GM23248 (cell line): ENCODE measurements at regions not wholly inside any gene's neighbourhood (a gene's known extent, or its start where the extent isn't known, plus 50 kb on each side); places are given as distances from the start of the nearest gene placed in this dataset.

Experiments used
- EZH2 ChIP-seq: fragments of 200-600 bp; sonication (generic); IDR thresholded peaks from 2 replicates; pipeline ENCODE4 v1.6.1; 2018; ENCODE audit warnings: antibody characterized with exemption, mild to moderate bottlenecking; ENCODE audit not compliant: insufficient read depth, poor library complexity, severe bottlenecking
- EZH2phosphoT487 ChIP-seq: fragments of 200-600 bp; sonication (generic); IDR thresholded peaks from 2 replicates; pipeline ENCODE4 v1.6.1; 2018; ENCODE audit warnings: antibody characterized with exemption, moderate library complexity, mild to moderate bottlenecking, low read depth; ENCODE audit not compliant: insufficient read depth

DNA sequence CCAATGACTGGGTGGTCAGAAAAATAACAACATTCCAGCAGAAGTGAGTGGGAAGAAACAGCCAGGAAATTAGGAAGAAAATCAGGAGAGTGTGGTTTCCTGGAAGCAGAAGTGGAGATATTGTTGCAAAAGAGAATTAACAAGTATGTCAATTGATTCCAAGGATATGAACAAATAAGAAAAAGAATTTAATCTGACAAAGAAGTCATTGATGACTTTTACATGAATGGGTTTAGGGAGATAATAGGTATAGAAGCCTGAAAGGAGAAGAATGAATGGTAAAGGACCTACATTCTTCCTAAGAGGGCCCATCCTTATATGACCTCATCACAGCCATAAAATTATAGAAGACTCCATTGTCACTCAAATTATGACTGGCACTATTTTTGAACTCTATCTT is 1440.1 kb downstream of the OTOL1 start:
- TF ChIP-seq EZH2 (no peak), EZH2phosphoT487 (no peak)
